IMR-90 (cell line): ENCODE measurements at regions not wholly inside any gene's neighbourhood (a gene's known extent, or its start where the extent isn't known, plus 50 kb on each side); places are given as distances from the start of the nearest gene placed in this dataset.
"Not testable (repeated sequence)": the region's sequence is repeated elsewhere in the genome, so short reads cannot be mapped to it uniquely, and the experiment has no call there.

Experiments used
- ATAC-seq: fragments of 200-7000 bp; cut with Tn5 transposase; 2 replicates; pipeline ENCODE4 v1.9.1; 2020; ENCODE audit warnings: low read depth, mild to moderate bottlenecking, moderate library complexity
- BruUV-seq: library from RNA; stranded (reverse); fragments of 400-500 nt; replicated peaks from 2 replicates; lab custom pipeline; 2021; lab: Mats Ljungman, UMichigan
- CTCF ChIA-PET: fragments of 300-600 bp; formaldehyde crosslinking; extraction: SDS; loops from one replicate; lab custom pipeline; 2021; ENCODE audit warnings: antibody characterized with exemption; lab: Yijun Ruan, JAX
- POLR2A ChIA-PET: fragments of 300-600 bp; sonication (Branson Sonifier 250); formaldehyde crosslinking; loops from one replicate; lab custom pipeline; 2022; ENCODE audit warnings: antibody characterized with exemption; ENCODE audit not compliant: unreplicated experiment; lab: Charles Lee
- DNase-seq: peaks from one replicate; pipeline ENCODE4 v3.0.0; 2013
- H2AFZ ChIP-seq: replicated peaks from 2 replicates; pipeline ENCODE3; 2013; ENCODE audit warnings: low read length, mild to moderate bottlenecking; ENCODE audit not compliant: poor library complexity
- H2AK5ac ChIP-seq: 2 replicates; pipeline ENCODE4 v1.6.1; 2013; ENCODE audit warnings: low read depth, low read length, inconsistent platforms
- H2AK9ac ChIP-seq: replicated peaks from 2 replicates; pipeline ENCODE3; 2013; ENCODE audit warnings: mild to moderate bottlenecking, low read depth, low read length, moderate library complexity; ENCODE audit not compliant: poor library complexity
- H2BK120ac ChIP-seq: 2 replicates; pipeline ENCODE4 v1.6.1; 2013; ENCODE audit warnings: low read depth, low read length, inconsistent platforms
- H2BK15ac ChIP-seq: 3 replicates; pipeline ENCODE4 v1.6.1; 2013; ENCODE audit warnings: low read depth, low read length, inconsistent platforms
- H2BK20ac ChIP-seq: 2 replicates; pipeline ENCODE4 v1.6.1; 2013; ENCODE audit warnings: low read depth, mild to moderate bottlenecking, inconsistent platforms, low read length, moderate library complexity
- H2BK5ac ChIP-seq: 2 replicates; pipeline ENCODE4 v1.6.1; 2013; ENCODE audit warnings: mild to moderate bottlenecking, low read depth, low read length, inconsistent platforms; ENCODE audit not compliant: poor library complexity, severe bottlenecking
- H3K14ac ChIP-seq: replicated peaks from 2 replicates; pipeline ENCODE4 v1.6.1; 2013; ENCODE audit warnings: low read depth, low read length, inconsistent platforms
- H3K18ac ChIP-seq: 2 replicates; pipeline ENCODE4 v1.6.1; 2013; ENCODE audit warnings: low read depth, low read length, control low read depth
- H3K23ac ChIP-seq: 2 replicates; pipeline ENCODE4 v1.6.1; 2013; ENCODE audit warnings: low read depth, low read length, inconsistent platforms
- H3K27ac ChIP-seq: 2 replicates; pipeline ENCODE4 v1.5.1; 2013; ENCODE audit warnings: mild to moderate bottlenecking, control low read depth, low read length; ENCODE audit not compliant: insufficient read depth
- H3K27me3 ChIP-seq: 2 replicates; pipeline ENCODE4 v1.6.1; 2013; ENCODE audit warnings: low read length; ENCODE audit not compliant: control insufficient read depth, insufficient read depth
- H3K36me3 ChIP-seq: 2 replicates; pipeline ENCODE4 v1.6.1; 2013; ENCODE audit warnings: low read length, mixed read lengths; ENCODE audit not compliant: control insufficient read depth, insufficient read depth
- H3K4ac ChIP-seq: 2 replicates; pipeline ENCODE4 v1.6.1; 2013; ENCODE audit warnings: low read depth, low read length, inconsistent platforms
- H3K4me1 ChIP-seq: 2 replicates; pipeline ENCODE4 v1.6.1; 2013; ENCODE audit warnings: low read length, mixed read lengths; ENCODE audit not compliant: control insufficient read depth, insufficient read depth
- H3K4me2 ChIP-seq: 2 replicates; pipeline ENCODE4 v1.6.1; 2013; ENCODE audit warnings: low read depth, mild to moderate bottlenecking, control low read depth, low read length, moderate library complexity
- H3K4me3 ChIP-seq: 2 replicates; pipeline ENCODE4 v1.5.1; 2013; ENCODE audit warnings: low read depth, mild to moderate bottlenecking, control low read depth, low read length, moderate library complexity; ENCODE audit not compliant: insufficient read depth
- H3K56ac ChIP-seq: 2 replicates; pipeline ENCODE4 v1.6.1; 2013; ENCODE audit warnings: low read length, inconsistent platforms; ENCODE audit not compliant: insufficient read depth; ENCODE audit errors: extremely low read depth
- H3K79me1 ChIP-seq, 2 experiments: 2 replicates each; pipeline ENCODE4 v1.6.1; 2013; ENCODE audit warnings: low read length in 2 of 2, inconsistent platforms in 1 of 2, low read depth in 1 of 2
- H3K9ac ChIP-seq: 2 replicates; pipeline ENCODE4 v1.6.1; 2013; ENCODE audit warnings: low read depth, low read length, control low read depth
- H3K9me1 ChIP-seq: 2 replicates; pipeline ENCODE4 v1.6.1; 2013; ENCODE audit warnings: low read length, inconsistent platforms; ENCODE audit not compliant: insufficient read depth
- H3K9me3 ChIP-seq: 2 replicates; pipeline ENCODE4 v1.6.1; 2013; ENCODE audit warnings: low read length; ENCODE audit not compliant: control insufficient read depth, insufficient read depth
- H4K20me1 ChIP-seq: 2 replicates; pipeline ENCODE4 v1.6.1; 2013; ENCODE audit warnings: low read length, inconsistent platforms; ENCODE audit not compliant: insufficient read depth
- H4K5ac ChIP-seq: 2 replicates; pipeline ENCODE4 v1.6.1; 2013; ENCODE audit warnings: mild to moderate bottlenecking, low read depth, low read length, control low read depth
- H4K8ac ChIP-seq, 2 experiments: 2 replicates each; pipeline ENCODE4 v1.6.1; 2013; ENCODE audit warnings: low read depth in 2 of 2, low read length in 2 of 2, control low read depth in 1 of 2, inconsistent platforms in 1 of 2
- H4K91ac ChIP-seq: 2 replicates; pipeline ENCODE4 v1.6.1; 2013; ENCODE audit warnings: low read depth, low read length, inconsistent platforms; ENCODE audit not compliant: insufficient read depth
- CEBPB ChIP-seq: IDR thresholded peaks from 2 replicates; pipeline ENCODE4 v1.6.1; 2012; ENCODE audit warnings: low read depth, low read length, improper control_type of control experiment
- NFE2L2 ChIP-seq: fragments of 150-350 bp; IDR thresholded peaks from 2 replicates; pipeline ENCODE4 v1.6.1; 2016; ENCODE audit warnings: low read depth, mild to moderate bottlenecking, low read length
- WGBS, 2 experiments: methylation state at CpG; one replicate each; pipeline versions ENCODE4 v1.1.5 to v1.1.7; 2013; ENCODE audit warnings: missing lambda C conversion rate in 2 of 2; ENCODE audit not compliant: insufficient read length in 1 of 2; ENCODE audit errors: extremely low coverage in 2 of 2; 5-methylcytosine and 5-hydroxymethylcytosine counted together
- dilution Hi-C: fragments of 300-500 bp; cut with HindIII; formaldehyde crosslinking; loops from one replicate; pipeline ENCODE4 v1.14.3; 2018; ENCODE audit warnings: low sequenced_read_pairs; ENCODE audit not compliant: unreplicated experiment
- in situ Hi-C: fragments of 300-500 bp; cut with MboI; formaldehyde crosslinking; loops from 3 replicates; pipeline ENCODE4 v1.14.3; 2019; ENCODE audit warnings: low sequenced_read_pairs, inconsistent platforms, mixed read lengths
- intact Hi-C: fragments of 100-400 bp; cut with micrococcal nuclease; formaldehyde crosslinking; loops from 2 replicates; pipeline ENCODE4 v1.10.0; 2022

GRCh38 chr12:95386051-95386450, 87.9 kb upstream of the METAP2 start:
- Histone ChIP-seq H3K27ac (no peak overlapping the region), H3K9me3 (no peaks in the 10 kb centered on the region), H2BK15ac (no peak overlapping the region), H4K20me1 (no peaks in the 10 kb centered on the region), H3K4ac (no peak overlapping the region), H3K79me1 (no peaks in the 10 kb centered on the region), H3K56ac (no peak overlapping the region), H3K9me1 (no peaks in the 10 kb centered on the region), H3K18ac (no peak overlapping the region), H3K14ac (no peak overlapping the region), H2AFZ (no peak overlapping the region), H2AK5ac (no peak overlapping the region), H3K4me1 (peaks cover 2% of the 10 kb centered on the region; the same call in 1 of the 2 replicates), H2BK5ac (no peak overlapping the region), H3K9ac (no peak overlapping the region), H3K27me3 (no peaks in the 10 kb centered on the region; the same call in 1 of the 2 replicates), H4K8ac (no peak overlapping the region), H2AK9ac (no peak overlapping the region), H4K91ac (no peak overlapping the region), H3K4me3 (no peak overlapping the region), H4K5ac (no peak overlapping the region), H2BK120ac (no peak overlapping the region), H2BK20ac (no peak overlapping the region), H3K36me3 (no peaks in the 10 kb centered on the region), H3K4me2 (peak overlapping the region; percentile 94; the same call in 1 of the 2 replicates), H3K23ac (no peak overlapping the region)
- no peak for ATAC-seq
- in situ Hi-C loops (no loop called here), dilution Hi-C loops (no loop called here), intact Hi-C loops (no loop called here)
- POLR2A ChIA-PET, result no interaction called here
- no peak for DNase-seq
- TF ChIP-seq NFE2L2 (no peak), CEBPB (peak; percentile 31; the same call in 1 of the 2 replicates)
- no CpG with 5 or more reads among the region's 1 CpG for WGBS, 2 experiments
- CTCF ChIA-PET, result interaction anchor here (0.6 kb wide), 1 partner anchor 91 kb away, joined by 6 read pairs; no protein-coding TSS in a partner anchor
- no TSS peak for BruUV-seq

DNA sequence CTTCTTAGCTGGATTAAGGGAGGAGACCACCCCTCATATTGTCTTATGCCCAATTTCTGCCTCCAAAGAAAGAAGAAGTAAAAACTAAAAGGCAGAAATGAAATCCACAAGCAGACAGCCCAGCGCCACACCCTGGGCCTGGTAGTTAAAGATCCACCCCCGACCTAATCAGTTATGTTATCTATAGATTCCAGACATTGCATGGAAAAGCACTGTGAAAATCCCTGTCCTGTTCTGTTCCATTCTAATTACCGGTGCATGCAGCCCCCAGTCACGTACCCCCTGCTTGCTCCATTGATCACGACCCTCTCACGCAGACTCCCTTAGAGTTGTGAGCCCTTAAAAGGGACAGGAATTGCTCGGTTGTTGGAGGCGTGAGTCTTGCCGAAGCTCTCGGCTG, 85.7 kb upstream of the METAP2 start:
- H3K23ac ChIP-seq, ATAC-seq, H3K27me3 ChIP-seq, intact Hi-C loops, POLR2A ChIA-PET, CTCF ChIA-PET, H3K9ac ChIP-seq, H3K18ac ChIP-seq, H4K91ac ChIP-seq, H2AK5ac ChIP-seq, H3K4ac ChIP-seq, H3K56ac ChIP-seq, H3K4me2 ChIP-seq, H3K9me1 ChIP-seq, H2BK15ac ChIP-seq, in situ Hi-C loops, DNase-seq, BruUV-seq, H3K9me3 ChIP-seq, H2BK20ac ChIP-seq, H2BK5ac ChIP-seq, H3K4me1 ChIP-seq, H2AFZ ChIP-seq, H3K14ac ChIP-seq, H2BK120ac ChIP-seq, H4K8ac ChIP-seq, H3K27ac ChIP-seq, H3K36me3 ChIP-seq, H3K79me1 ChIP-seq, H3K4me3 ChIP-seq, H2AK9ac ChIP-seq, H4K20me1 ChIP-seq, H4K5ac ChIP-seq, dilution Hi-C loops: not testable (repeated sequence)
- WGBS, 2 experiments, result 100% methylated on average over 2 of the region's 10 CpGs; no CpG with 5 or more reads in 1 of the 2 experiments
